ENCODE measurements at regions not wholly inside any gene's neighbourhood (a gene's known extent, or its start where the extent isn't known, plus 50 kb on each side); places are given as distances from the start of the nearest gene placed in this dataset.

- Histone ChIP-seq H3K9me3 (no peaks in the 10 kb centered on the region), H3K4me1 (no peaks in the 10 kb centered on the region), H3K27me3 (no peaks in the 10 kb centered on the region), H3K27ac (no peak overlapping the region), H3K4me3 (no peak overlapping the region), H3K36me3 (no peaks in the 10 kb centered on the region)
- WGBS, 5 donors: 67 to 83% (median 78%) methylated on average over 1 of the region's 1 CpG
- DNase-seq: peak in 1 of 2 donors; percentile 23
- intact Hi-C loops (cut with DNase I; ENCODE audit: low total_unique reads): no loop called here
- TF ChIP-seq POLR2AphosphoS5 (IDR thresholded peaks at IDR 0.05) (no peak), EP300 (IDR thresholded peaks at IDR 0.05) (no peak), POLR2A (IDR thresholded peaks at IDR 0.05) (no peak), CTCF (IDR thresholded peaks at IDR 0.05) (no peak)
Measured at GRCh38 chr3:118781839-118782238, 252.8 kb downstream of the IGSF11 start.

- Histone ChIP-seq H3K27me3 (no peaks in the 10 kb centered on the region), H3K4me1 (no peaks in the 10 kb centered on the region), H3K4me3 (no peak overlapping the region), H3K36me3 (no peaks in the 10 kb centered on the region), H3K9me3 (no peaks in the 10 kb centered on the region), H3K27ac (no peak overlapping the region)
- 17 to 50% (median 25%) methylated on average over 2 of the region's 2 CpGs for WGBS, 5 donors
- TF ChIP-seq POLR2A (IDR thresholded peaks at IDR 0.05): no peak
- no peak for TF ChIP-seq EP300 (IDR thresholded peaks at IDR 0.05)
- TF ChIP-seq CTCF (IDR thresholded peaks at IDR 0.05): no peak
- no peak for TF ChIP-seq POLR2AphosphoS5 (IDR thresholded peaks at IDR 0.05)
- intact Hi-C loops (cut with DNase I; ENCODE audit: low total_unique reads): no loop called here
- no peak for DNase-seq
Measured at GRCh38 chr3:118782755-118783202, 251.9 kb downstream of the IGSF11 start.

GRCh38 chr3:118785415-118785814, 249.2 kb downstream of the IGSF11 start:
- Histone ChIP-seq H3K27ac (no peak overlapping the region), H3K4me1 (no peaks in the 10 kb centered on the region), H3K9me3 (no peaks in the 10 kb centered on the region), H3K4me3 (no peak overlapping the region), H3K27me3 (no peaks in the 10 kb centered on the region), H3K36me3 (no peaks in the 10 kb centered on the region)
- intact Hi-C loops (cut with DNase I; ENCODE audit: low total_unique reads): no loop called here
- no peak for TF ChIP-seq EP300 (IDR thresholded peaks at IDR 0.05)
- no peak for TF ChIP-seq POLR2AphosphoS5 (IDR thresholded peaks at IDR 0.05)
- TF ChIP-seq CTCF (IDR thresholded peaks at IDR 0.05): no peak
- no peak for TF ChIP-seq POLR2A (IDR thresholded peaks at IDR 0.05)
- DNase-seq: no peak

- no peak overlapping the region for H3K4me3 ChIP-seq
- no peak for TF ChIP-seq CTCF (IDR thresholded peaks at IDR 0.05)
- TF ChIP-seq POLR2AphosphoS5 (IDR thresholded peaks at IDR 0.05): no peak
- no peak for TF ChIP-seq EP300 (IDR thresholded peaks at IDR 0.05)
- no peak for TF ChIP-seq POLR2A (IDR thresholded peaks at IDR 0.05)
- 71 to 83% (median 77%) methylated on average over 5 of the region's 5 CpGs for WGBS, 5 donors
- H3K4me1 ChIP-seq: no peaks in the 10 kb centered on the region
- H3K9me3 ChIP-seq: no peaks in the 10 kb centered on the region
- no peak for DNase-seq
- no peaks in the 10 kb centered on the region for H3K27me3 ChIP-seq
- intact Hi-C loops (cut with DNase I; ENCODE audit: low total_unique reads): no loop called here
- no peaks in the 10 kb centered on the region for H3K36me3 ChIP-seq
- H3K27ac ChIP-seq: no peak overlapping the region
Measured at GRCh38 chr3:118791246-118791645, 243.4 kb downstream of the IGSF11 start.
